ENCODE measurements at regions not wholly inside any gene's neighbourhood (a gene's known extent, or its start where the extent isn't known, plus 50 kb on each side); places are given as distances from the start of the nearest gene placed in this dataset.
"Not testable (repeated sequence)": the region's sequence is repeated elsewhere in the genome, so short reads cannot be mapped to it uniquely, and the experiment has no call there.

GRCh38 chr2:224217962-224218347 lies 178.9 kb upstream of the SERPINE2 start:
- no peak for DNase-seq (ENCODE audit: low read depth in 1 of 2, low spot score in 1 of 2)
- no peak for TF ChIP-seq JUND (IDR thresholded peaks at IDR 0.05; ENCODE audit: low read depth)
- in situ Hi-C loops (cut with HindIII; ENCODE audit: low pct_unique_long_range_greater_than_20kb, low sequenced_read_pairs): no loop called here

GRCh38 chr2:224217233-224217961 lies 178.3 kb upstream of the SERPINE2 start:
- in situ Hi-C loops (cut with HindIII; ENCODE audit: low pct_unique_long_range_greater_than_20kb, low sequenced_read_pairs): no loop called here
- TF ChIP-seq JUND (IDR thresholded peaks at IDR 0.05; ENCODE audit: low read depth): no peak
- DNase-seq (ENCODE audit: low read depth in 1 of 2, low spot score in 1 of 2): no peak

- DNase-seq (ENCODE audit: low read depth in 1 of 2, low spot score in 1 of 2); in situ Hi-C loops (cut with HindIII; ENCODE audit: low pct_unique_long_range_greater_than_20kb, low sequenced_read_pairs): not testable (repeated sequence)
Measured at GRCh38 chr2:224215611-224216010, 176.5 kb upstream of the SERPINE2 start.

- TF ChIP-seq JUND (IDR thresholded peaks at IDR 0.05; ENCODE audit: low read depth): no peak
- in situ Hi-C loops (cut with HindIII; ENCODE audit: low pct_unique_long_range_greater_than_20kb, low sequenced_read_pairs): no loop called here
- DNase-seq (ENCODE audit: low read depth in 1 of 2, low spot score in 1 of 2): no peak
Measured at GRCh38 chr2:224213396-224213795, 174.3 kb upstream of the SERPINE2 start.

- in situ Hi-C loops (cut with HindIII; ENCODE audit: low pct_unique_long_range_greater_than_20kb, low sequenced_read_pairs): no loop called here
- DNase-seq (ENCODE audit: low read depth in 1 of 2, low spot score in 1 of 2): no peak
- TF ChIP-seq JUND (IDR thresholded peaks at IDR 0.05; ENCODE audit: low read depth): no peak
Measured at GRCh38 chr2:224211791-224212190, 172.7 kb upstream of the SERPINE2 start.

- DNase-seq (ENCODE audit: low read depth in 1 of 2, low spot score in 1 of 2): no peak
- in situ Hi-C loops (cut with HindIII; ENCODE audit: low pct_unique_long_range_greater_than_20kb, low sequenced_read_pairs): no loop called here
- no peak for TF ChIP-seq JUND (IDR thresholded peaks at IDR 0.05; ENCODE audit: low read depth)
Measured at GRCh38 chr2:224211181-224211480, 172.0 kb upstream of the SERPINE2 start.

GRCh38 chr2:224210286-224211180 lies 171.4 kb upstream of the SERPINE2 start:
- TF ChIP-seq JUND (IDR thresholded peaks at IDR 0.05; ENCODE audit: low read depth): no peak
- DNase-seq (ENCODE audit: low read depth in 1 of 2, low spot score in 1 of 2): no peak
- in situ Hi-C loops (cut with HindIII; ENCODE audit: low pct_unique_long_range_greater_than_20kb, low sequenced_read_pairs): no loop called here

GRCh38 chr2:224209555-224210285 lies 170.6 kb upstream of the SERPINE2 start:
- TF ChIP-seq JUND (IDR thresholded peaks at IDR 0.05; ENCODE audit: low read depth): no peak
- in situ Hi-C loops (cut with HindIII; ENCODE audit: low pct_unique_long_range_greater_than_20kb, low sequenced_read_pairs): no loop called here
- DNase-seq (ENCODE audit: low read depth in 1 of 2, low spot score in 1 of 2): no peak

GRCh38 chr2:224208443-224208842 lies 169.4 kb upstream of the SERPINE2 start:
- no peak for TF ChIP-seq JUND (IDR thresholded peaks at IDR 0.05; ENCODE audit: low read depth)
- in situ Hi-C loops (cut with HindIII; ENCODE audit: low pct_unique_long_range_greater_than_20kb, low sequenced_read_pairs): no loop called here
- no peak for DNase-seq (ENCODE audit: low read depth in 1 of 2, low spot score in 1 of 2)

- no peak for DNase-seq (ENCODE audit: low read depth in 1 of 2, low spot score in 1 of 2)
- TF ChIP-seq JUND (IDR thresholded peaks at IDR 0.05; ENCODE audit: low read depth): no peak
- in situ Hi-C loops (cut with HindIII; ENCODE audit: low pct_unique_long_range_greater_than_20kb, low sequenced_read_pairs): no loop called here
Measured at GRCh38 chr2:224208007-224208406, 168.9 kb upstream of the SERPINE2 start.

GRCh38 chr2:224206816-224207215 lies 167.7 kb upstream of the SERPINE2 start:
- TF ChIP-seq JUND (IDR thresholded peaks at IDR 0.05; ENCODE audit: low read depth): no peak
- DNase-seq (ENCODE audit: low read depth in 1 of 2, low spot score in 1 of 2): no peak
- in situ Hi-C loops (cut with HindIII; ENCODE audit: low pct_unique_long_range_greater_than_20kb, low sequenced_read_pairs): no loop called here

GRCh38 chr2:224202281-224202865 lies 163.3 kb upstream of the SERPINE2 start:
- no peak for DNase-seq (ENCODE audit: low read depth in 1 of 2, low spot score in 1 of 2)
- in situ Hi-C loops (cut with HindIII; ENCODE audit: low pct_unique_long_range_greater_than_20kb, low sequenced_read_pairs): no loop called here
- TF ChIP-seq JUND (IDR thresholded peaks at IDR 0.05; ENCODE audit: low read depth): no peak

All from T47D (cell line).